Upper lobe of left lung (tissue), 4 donors: ENCODE measurements at regions not wholly inside any gene's neighbourhood (a gene's known extent, or its start where the extent isn't known, plus 50 kb on each side); places are given as distances from the start of the nearest gene placed in this dataset.

Experiments used
- POLR2A ChIP-seq, 4 donors: fragments of 450-650 bp; IDR thresholded peaks; one replicate each; pipeline ENCODE4 v1.5.1; 2016 to 2017; ENCODE audit warnings: antibody characterized with exemption in 4 of 4, mild to moderate bottlenecking in 2 of 4
- POLR2AphosphoS5 ChIP-seq, 2 donors: sonication (generic); formaldehyde crosslinking; IDR thresholded peaks; one replicate each; pipeline ENCODE4 v1.5.1; 2017; ENCODE audit warnings: antibody characterized with exemption in 2 of 2
- TF ChIP-seq, protein P1 (sequence below), 6 experiments: fragments of 450-650 bp in 4 of 6; fragments of 200-600 bp in 2 of 6; sonication (generic) in 2 of 6; IDR thresholded peaks; one replicate each; pipeline ENCODE4 v1.5.1; 2016 to 2019; ENCODE audit warnings: antibody characterized with exemption in 6 of 6

DNA sequence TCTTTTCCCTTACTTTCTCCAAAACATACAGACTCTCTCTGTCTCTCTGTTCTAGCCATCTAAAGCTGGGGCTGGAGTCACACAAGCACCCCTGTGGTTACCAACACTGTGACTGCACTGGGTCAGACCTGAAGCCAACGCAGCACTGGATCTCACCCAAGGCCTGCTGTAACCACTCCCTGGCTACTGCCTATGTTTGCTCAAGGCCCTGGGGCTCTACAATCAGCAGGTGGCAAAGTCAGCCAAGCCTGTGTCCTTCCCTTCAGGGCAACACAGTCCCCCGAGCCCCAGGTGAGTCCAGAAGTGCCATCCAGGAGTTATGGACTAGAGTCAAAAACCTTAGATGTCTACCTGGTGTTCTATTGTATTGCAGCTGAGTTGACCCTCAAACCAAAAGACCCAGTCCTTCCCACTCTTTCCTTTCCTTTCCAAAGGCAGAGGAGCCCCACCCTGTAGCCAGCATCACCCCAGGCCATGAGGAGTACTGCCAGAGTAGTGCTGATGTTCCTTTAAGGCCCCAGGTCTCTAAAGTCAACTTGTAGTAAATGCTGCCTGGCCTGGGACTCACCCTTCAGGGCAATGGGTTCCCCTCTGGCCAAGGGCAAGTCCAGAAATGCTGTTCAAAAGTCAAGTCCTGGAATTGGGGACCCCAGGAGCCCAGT is 58.8 kb upstream of the RAP2C start:
- TF ChIP-seq, protein P1, sequence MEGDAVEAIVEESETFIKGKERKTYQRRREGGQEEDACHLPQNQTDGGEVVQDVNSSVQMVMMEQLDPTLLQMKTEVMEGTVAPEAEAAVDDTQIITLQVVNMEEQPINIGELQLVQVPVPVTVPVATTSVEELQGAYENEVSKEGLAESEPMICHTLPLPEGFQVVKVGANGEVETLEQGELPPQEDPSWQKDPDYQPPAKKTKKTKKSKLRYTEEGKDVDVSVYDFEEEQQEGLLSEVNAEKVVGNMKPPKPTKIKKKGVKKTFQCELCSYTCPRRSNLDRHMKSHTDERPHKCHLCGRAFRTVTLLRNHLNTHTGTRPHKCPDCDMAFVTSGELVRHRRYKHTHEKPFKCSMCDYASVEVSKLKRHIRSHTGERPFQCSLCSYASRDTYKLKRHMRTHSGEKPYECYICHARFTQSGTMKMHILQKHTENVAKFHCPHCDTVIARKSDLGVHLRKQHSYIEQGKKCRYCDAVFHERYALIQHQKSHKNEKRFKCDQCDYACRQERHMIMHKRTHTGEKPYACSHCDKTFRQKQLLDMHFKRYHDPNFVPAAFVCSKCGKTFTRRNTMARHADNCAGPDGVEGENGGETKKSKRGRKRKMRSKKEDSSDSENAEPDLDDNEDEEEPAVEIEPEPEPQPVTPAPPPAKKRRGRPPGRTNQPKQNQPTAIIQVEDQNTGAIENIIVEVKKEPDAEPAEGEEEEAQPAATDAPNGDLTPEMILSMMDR (IDR thresholded peaks at IDR 0.05): no peak
- no peak for TF ChIP-seq POLR2A (IDR thresholded peaks at IDR 0.05)
- TF ChIP-seq POLR2AphosphoS5 (IDR thresholded peaks at IDR 0.05): no peak
